ENCODE measurements at regions not wholly inside any gene's neighbourhood (a gene's known extent, or its start where the extent isn't known, plus 50 kb on each side); places are given as distances from the start of the nearest gene placed in this dataset.

DNA sequence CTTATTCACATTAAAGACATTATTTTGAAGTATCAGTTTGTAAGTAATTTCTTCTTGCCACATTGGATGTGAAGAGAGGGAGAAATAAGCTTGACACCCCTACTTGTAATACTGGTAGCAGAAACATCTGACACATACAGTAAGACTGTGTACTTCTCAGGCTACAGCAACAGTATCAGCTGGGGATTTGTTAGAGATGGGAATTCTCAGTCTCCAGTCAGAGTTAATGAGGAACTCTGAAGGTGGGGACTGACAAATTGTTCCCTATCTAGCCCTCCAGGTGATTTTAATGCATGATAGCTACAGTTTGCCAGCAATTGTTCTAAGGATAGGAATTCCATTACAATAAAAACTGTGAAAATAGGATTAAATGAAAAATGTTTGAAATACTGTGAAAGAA, 524.8 kb downstream of the PRR16 start:
- intact Hi-C loops (cut with DNase I; ENCODE audit: low total_unique reads) = no loop called here
- Histone ChIP-seq H3K27me3 (no peaks in the 10 kb centered on the region), H3K4me1 (no peaks in the 10 kb centered on the region), H3K4me3 (no peak overlapping the region), H3K27ac (no peak overlapping the region), H3K9me3 (no peaks in the 10 kb centered on the region), H3K36me3 (no peaks in the 10 kb centered on the region)
- no peak for DNase-seq
- TF ChIP-seq, protein P1, sequence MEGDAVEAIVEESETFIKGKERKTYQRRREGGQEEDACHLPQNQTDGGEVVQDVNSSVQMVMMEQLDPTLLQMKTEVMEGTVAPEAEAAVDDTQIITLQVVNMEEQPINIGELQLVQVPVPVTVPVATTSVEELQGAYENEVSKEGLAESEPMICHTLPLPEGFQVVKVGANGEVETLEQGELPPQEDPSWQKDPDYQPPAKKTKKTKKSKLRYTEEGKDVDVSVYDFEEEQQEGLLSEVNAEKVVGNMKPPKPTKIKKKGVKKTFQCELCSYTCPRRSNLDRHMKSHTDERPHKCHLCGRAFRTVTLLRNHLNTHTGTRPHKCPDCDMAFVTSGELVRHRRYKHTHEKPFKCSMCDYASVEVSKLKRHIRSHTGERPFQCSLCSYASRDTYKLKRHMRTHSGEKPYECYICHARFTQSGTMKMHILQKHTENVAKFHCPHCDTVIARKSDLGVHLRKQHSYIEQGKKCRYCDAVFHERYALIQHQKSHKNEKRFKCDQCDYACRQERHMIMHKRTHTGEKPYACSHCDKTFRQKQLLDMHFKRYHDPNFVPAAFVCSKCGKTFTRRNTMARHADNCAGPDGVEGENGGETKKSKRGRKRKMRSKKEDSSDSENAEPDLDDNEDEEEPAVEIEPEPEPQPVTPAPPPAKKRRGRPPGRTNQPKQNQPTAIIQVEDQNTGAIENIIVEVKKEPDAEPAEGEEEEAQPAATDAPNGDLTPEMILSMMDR (IDR thresholded peaks at IDR 0.05) = no peak

DNA sequence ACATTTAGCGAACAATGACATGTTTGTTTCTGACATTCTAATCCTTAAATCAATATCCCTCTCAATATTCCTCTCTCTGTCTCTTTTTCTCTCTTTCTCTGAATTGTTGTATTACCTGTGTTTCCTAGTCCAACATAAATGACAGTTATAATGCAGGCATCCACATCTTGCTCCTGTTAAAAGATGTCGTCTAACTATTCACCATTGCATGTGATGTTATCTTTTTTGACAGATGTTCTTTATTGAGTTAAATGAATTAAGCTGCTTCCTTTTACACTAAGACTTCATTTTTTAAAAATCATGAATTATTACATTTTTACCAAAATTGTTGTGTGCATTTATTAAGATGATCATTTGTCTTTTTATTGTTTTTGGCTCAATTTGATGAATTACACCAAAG, 527.5 kb downstream of the PRR16 start:
- TF ChIP-seq, protein P1 (IDR thresholded peaks at IDR 0.05) = no peak
- Histone ChIP-seq H3K27me3 (no peaks in the 10 kb centered on the region), H3K36me3 (no peaks in the 10 kb centered on the region), H3K9me3 (no peaks in the 10 kb centered on the region), H3K27ac (no peak overlapping the region), H3K4me3 (no peak overlapping the region), H3K4me1 (no peaks in the 10 kb centered on the region)
- intact Hi-C loops (cut with DNase I; ENCODE audit: low total_unique reads) = no loop called here
- DNase-seq = no peak

DNA sequence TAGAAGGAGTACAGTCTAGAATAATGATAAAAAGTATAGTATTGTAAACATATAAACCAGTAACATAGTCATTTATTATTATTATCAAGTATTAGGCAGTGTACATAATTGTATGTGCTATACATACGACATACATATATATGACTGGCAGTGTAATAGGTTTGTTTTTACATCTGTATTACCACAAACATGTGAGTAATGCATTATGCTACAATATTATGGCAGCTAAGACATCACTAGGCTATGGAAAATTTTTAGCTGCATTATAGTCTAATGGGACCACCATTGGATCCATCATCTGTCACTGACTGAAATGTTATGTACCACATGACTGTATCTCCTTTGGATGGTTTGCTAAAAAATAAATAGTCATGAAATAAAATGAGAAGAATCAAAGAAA, 530.0 kb downstream of the PRR16 start:
- intact Hi-C loops (cut with DNase I; ENCODE audit: low total_unique reads) = no loop called here
- H3K9me3 ChIP-seq = no peaks in the 10 kb centered on the region

GRCh38 chr5:120999550-120999949, 535.5 kb downstream of the PRR16 start:
- H3K27me3 ChIP-seq = no peaks in the 10 kb centered on the region
- H3K27ac ChIP-seq = no peak overlapping the region
- no peak overlapping the region for H3K4me3 ChIP-seq
- H3K4me1 ChIP-seq = no peaks in the 10 kb centered on the region
- no peaks in the 10 kb centered on the region for H3K36me3 ChIP-seq
- H3K9me3 ChIP-seq = no peaks in the 10 kb centered on the region
- TF ChIP-seq, protein P1 (IDR thresholded peaks at IDR 0.05) = no peak
- intact Hi-C loops (cut with DNase I; ENCODE audit: low total_unique reads) = no loop called here
- DNase-seq = no peak

More for the DNA sequence above, 530.0 kb downstream of the PRR16 start:
- H3K4me1 ChIP-seq = no peaks in the 10 kb centered on the region
- H3K27me3 ChIP-seq = no peaks in the 10 kb centered on the region
- no peak for DNase-seq
- TF ChIP-seq, protein P1 (IDR thresholded peaks at IDR 0.05) = no peak
- no peak overlapping the region for H3K4me3 ChIP-seq
- H3K36me3 ChIP-seq = no peaks in the 10 kb centered on the region
- no peak overlapping the region for H3K27ac ChIP-seq

- Histone ChIP-seq H3K4me3 (no peak overlapping the region), H3K27me3 (no peaks in the 10 kb centered on the region), H3K27ac (no peak overlapping the region), H3K36me3 (no peaks in the 10 kb centered on the region), H3K9me3 (no peaks in the 10 kb centered on the region), H3K4me1 (no peaks in the 10 kb centered on the region)
- TF ChIP-seq, protein P1 (IDR thresholded peaks at IDR 0.05) = no peak
- intact Hi-C loops (cut with DNase I; ENCODE audit: low total_unique reads) = no loop called here
- DNase-seq = no peak
Measured at GRCh38 chr5:121006217-121006616, 542.1 kb downstream of the PRR16 start.

- no peaks in the 10 kb centered on the region for H3K36me3 ChIP-seq
- no peaks in the 10 kb centered on the region for H3K4me1 ChIP-seq
- H3K27me3 ChIP-seq = no peaks in the 10 kb centered on the region
- H3K27ac ChIP-seq = no peak overlapping the region
- DNase-seq = no peak
- H3K4me3 ChIP-seq = no peak overlapping the region
- TF ChIP-seq, protein P1 (IDR thresholded peaks at IDR 0.05) = no peak
- intact Hi-C loops (cut with DNase I; ENCODE audit: low total_unique reads) = no loop called here
- H3K9me3 ChIP-seq = no peaks in the 10 kb centered on the region
Measured at GRCh38 chr5:121008041-121008440, 543.9 kb downstream of the PRR16 start.
